ENCODE measurements at regions not wholly inside any gene's neighbourhood (a gene's known extent, or its start where the extent isn't known, plus 50 kb on each side); places are given as distances from the start of the nearest gene placed in this dataset.

GRCh38 chr10:78550716-78551115 lies 517.1 kb downstream of the RPS24 start:
- intact Hi-C loops (cut with micrococcal nuclease): no loop called here
- Histone ChIP-seq H3K9me2 (replicated peaks; ENCODE audit: low read length) (0 out of 2 replicates have a peak, but pooled peaks cover 3% of the 10 kb centered on the region), H3K27me3 (ENCODE audit: low read length) (peaks cover 26% of the 10 kb centered on the region), H3K36me3 (ENCODE audit: low read depth, low read length) (no peaks in the 10 kb centered on the region), H2AFZ (ENCODE audit: low read length) (no peak overlapping the region), H4K20me1 (ENCODE audit: low read length) (no peaks in the 10 kb centered on the region), H3K79me2 (ENCODE audit: low read length) (no peaks in the 10 kb centered on the region), H3K4me1 (ENCODE audit: insufficient read depth, low read length) (peaks cover 28% of the 10 kb centered on the region), H3K9me3 (ENCODE audit: low read length) (no peaks in the 10 kb centered on the region), H3K4me2 (ENCODE audit: low read length) (peak overlapping the region; percentile 61), H3F3A (ENCODE audit: low read length, unreplicated experiment) (peaks cover 7% of the 10 kb centered on the region), H3K9ac (ENCODE audit: low read length) (peak overlapping the region; percentile 44), H3K4me3 (ENCODE audit: low read length) (no peak overlapping the region; the same call in 1 of the 2 replicates), H3K27ac (ENCODE audit: low read length) (peak overlapping the region; percentile 77)
- ChIA-PET CTCF (no interaction called here), POLR2A (ENCODE audit: unreplicated experiment) (no interaction called here)
- no peak for DNase-seq
- ATAC-seq: no peak
- no TSS peak for BruUV-seq (replicated peaks)
- TF ChIP-seq, protein P1, sequence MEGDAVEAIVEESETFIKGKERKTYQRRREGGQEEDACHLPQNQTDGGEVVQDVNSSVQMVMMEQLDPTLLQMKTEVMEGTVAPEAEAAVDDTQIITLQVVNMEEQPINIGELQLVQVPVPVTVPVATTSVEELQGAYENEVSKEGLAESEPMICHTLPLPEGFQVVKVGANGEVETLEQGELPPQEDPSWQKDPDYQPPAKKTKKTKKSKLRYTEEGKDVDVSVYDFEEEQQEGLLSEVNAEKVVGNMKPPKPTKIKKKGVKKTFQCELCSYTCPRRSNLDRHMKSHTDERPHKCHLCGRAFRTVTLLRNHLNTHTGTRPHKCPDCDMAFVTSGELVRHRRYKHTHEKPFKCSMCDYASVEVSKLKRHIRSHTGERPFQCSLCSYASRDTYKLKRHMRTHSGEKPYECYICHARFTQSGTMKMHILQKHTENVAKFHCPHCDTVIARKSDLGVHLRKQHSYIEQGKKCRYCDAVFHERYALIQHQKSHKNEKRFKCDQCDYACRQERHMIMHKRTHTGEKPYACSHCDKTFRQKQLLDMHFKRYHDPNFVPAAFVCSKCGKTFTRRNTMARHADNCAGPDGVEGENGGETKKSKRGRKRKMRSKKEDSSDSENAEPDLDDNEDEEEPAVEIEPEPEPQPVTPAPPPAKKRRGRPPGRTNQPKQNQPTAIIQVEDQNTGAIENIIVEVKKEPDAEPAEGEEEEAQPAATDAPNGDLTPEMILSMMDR (conservative IDR thresholded peaks at IDR 0.05; ENCODE audit: low read depth, low read length): no peak
- TF ChIP-seq EZH2 (IDR thresholded peaks at IDR 0.05; ENCODE audit: low read length, unreplicated experiment) (no peak), EZH2phosphoT487 (IDR thresholded peaks at IDR 0.05; ENCODE audit: borderline replicate concordance, low read length) (no peak)

- H3K9ac ChIP-seq (ENCODE audit: low read length): no peak overlapping the region
- H3K27ac ChIP-seq (ENCODE audit: low read length): no peak overlapping the region
- no peaks in the 10 kb centered on the region for H3K36me3 ChIP-seq (ENCODE audit: low read depth, low read length)
- no peaks in the 10 kb centered on the region for H4K20me1 ChIP-seq (ENCODE audit: low read length)
- ATAC-seq: no peak
- no peaks in the 10 kb centered on the region for H3K79me2 ChIP-seq (ENCODE audit: low read length)
- no peak overlapping the region for H2AFZ ChIP-seq (ENCODE audit: low read length)
- ChIA-PET CTCF (no interaction called here), POLR2A (ENCODE audit: unreplicated experiment) (no interaction called here)
- peaks cover 28% of the 10 kb centered on the region for H3K4me1 ChIP-seq (ENCODE audit: insufficient read depth, low read length)
- TF ChIP-seq, protein P1 (conservative IDR thresholded peaks at IDR 0.05; ENCODE audit: low read depth, low read length): no peak
- no peak for TF ChIP-seq EZH2phosphoT487 (IDR thresholded peaks at IDR 0.05; ENCODE audit: borderline replicate concordance, low read length)
- TF ChIP-seq EZH2 (IDR thresholded peaks at IDR 0.05; ENCODE audit: low read length, unreplicated experiment): no peak
- no peak overlapping the region for H3K4me3 ChIP-seq (ENCODE audit: low read length)
- BruUV-seq (replicated peaks): no TSS peak
- no peak for DNase-seq
- peaks cover 7% of the 10 kb centered on the region for H3F3A ChIP-seq (ENCODE audit: low read length, unreplicated experiment)
- no peak overlapping the region for H3K4me2 ChIP-seq (ENCODE audit: low read length)
- no peaks in the 10 kb centered on the region for H3K9me3 ChIP-seq (ENCODE audit: low read length)
- peaks cover 27% of the 10 kb centered on the region for H3K27me3 ChIP-seq (ENCODE audit: low read length)
- 0 out of 2 replicates have a peak, but pooled peaks cover 3% of the 10 kb centered on the region for H3K9me2 ChIP-seq (replicated peaks; ENCODE audit: low read length)
- intact Hi-C loops (cut with micrococcal nuclease): no loop called here
Observed at GRCh38 chr10:78551184-78552005, 517.4 kb upstream of the ZMIZ1 start.

DNA sequence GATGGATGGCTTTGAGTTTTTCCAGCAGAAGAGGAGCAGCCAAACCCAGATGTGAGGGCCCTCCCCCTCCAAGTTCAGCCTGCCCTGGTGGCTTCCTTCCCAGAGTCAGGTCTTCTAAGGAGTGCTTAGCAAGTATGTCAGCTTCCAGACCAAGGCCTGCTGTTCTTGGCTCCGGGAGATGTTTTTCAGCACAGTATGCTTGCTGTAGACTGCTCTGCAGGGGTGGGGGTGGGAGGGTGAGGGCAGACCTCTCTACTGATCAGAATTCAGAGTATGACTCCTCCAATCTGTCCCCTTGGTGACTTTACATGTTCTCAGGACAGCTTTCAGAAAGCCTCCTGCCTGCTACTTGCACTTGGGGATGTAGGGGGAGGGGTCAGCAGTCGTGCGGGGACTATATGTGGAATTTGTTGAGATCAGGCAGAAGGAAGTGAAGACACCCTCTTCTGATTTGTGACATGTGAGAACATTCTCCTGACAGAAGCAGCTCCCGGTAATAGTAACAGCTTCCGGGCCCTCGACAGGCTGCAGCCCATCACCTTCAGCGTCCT lies 516.4 kb upstream of the ZMIZ1 start:
- ChIA-PET CTCF (no interaction called here), POLR2A (ENCODE audit: unreplicated experiment) (no interaction called here)
- H3K9me3 ChIP-seq (ENCODE audit: low read length): no peaks in the 10 kb centered on the region
- no peaks in the 10 kb centered on the region for H3K79me2 ChIP-seq (ENCODE audit: low read length)
- peaks cover 17% of the 10 kb centered on the region for H3K27me3 ChIP-seq (ENCODE audit: low read length)
- H3K36me3 ChIP-seq (ENCODE audit: low read depth, low read length): no peaks in the 10 kb centered on the region
- H4K20me1 ChIP-seq (ENCODE audit: low read length): no peaks in the 10 kb centered on the region
- no peak overlapping the region for H3K4me3 ChIP-seq (ENCODE audit: low read length)
- no TSS peak for BruUV-seq (replicated peaks)
- H2AFZ ChIP-seq (ENCODE audit: low read length): no peak overlapping the region
- intact Hi-C loops (cut with micrococcal nuclease): no loop called here
- 0 out of 2 replicates have a peak, but pooled peaks cover 3% of the 10 kb centered on the region for H3K9me2 ChIP-seq (replicated peaks; ENCODE audit: low read length)
- no peak for ATAC-seq
- TF ChIP-seq EZH2phosphoT487 (IDR thresholded peaks at IDR 0.05; ENCODE audit: borderline replicate concordance, low read length) (no peak), EZH2 (IDR thresholded peaks at IDR 0.05; ENCODE audit: low read length, unreplicated experiment) (no peak)
- TF ChIP-seq, protein P1 (conservative IDR thresholded peaks at IDR 0.05; ENCODE audit: low read depth, low read length): no peak
- H3K4me2 ChIP-seq (ENCODE audit: low read length): no peak overlapping the region
- H3K4me1 ChIP-seq (ENCODE audit: insufficient read depth, low read length): peaks cover 28% of the 10 kb centered on the region
- H3K27ac ChIP-seq (ENCODE audit: low read length): no peak overlapping the region
- no peak for DNase-seq
- no peak overlapping the region for H3K9ac ChIP-seq (ENCODE audit: low read length)
- H3F3A ChIP-seq (ENCODE audit: low read length, unreplicated experiment): peaks cover 7% of the 10 kb centered on the region

Data from PC-3 (cell line).